NB4 (cell line): ENCODE measurements at regions not wholly inside any gene's neighbourhood (a gene's known extent, or its start where the extent isn't known, plus 50 kb on each side); places are given as distances from the start of the nearest gene placed in this dataset.

Experiments
- CTCF ChIP-seq: IDR thresholded peaks from one replicate; pipeline ENCODE4 v1.5.1; 2012; ENCODE audit warnings: low read depth, low read length
- MAX ChIP-seq: IDR thresholded peaks from 2 replicates; pipeline ENCODE4 v1.6.1; 2011; ENCODE audit warnings: low read depth, low read length
- MYC ChIP-seq: IDR thresholded peaks from 2 replicates; pipeline ENCODE4 v1.6.1; 2011; ENCODE audit warnings: low read depth, low read length
- POLR2A ChIP-seq: IDR thresholded peaks from 2 replicates; pipeline ENCODE4 v1.6.1; 2011; ENCODE audit warnings: mild to moderate bottlenecking; ENCODE audit not compliant: insufficient read length; ENCODE audit errors: extremely low read depth

- TF ChIP-seq CTCF (no peak), POLR2A (no peak), MYC (no peak), MAX (no peak)
These were observed 899.9 kb downstream of the TAF11L14 start for GRCh38 chr5:18534119-18534518.
